Esophagus muscularis mucosa (tissue), 4 donors: ENCODE measurements at regions not wholly inside any gene's neighbourhood (a gene's known extent, or its start where the extent isn't known, plus 50 kb on each side); places are given as distances from the start of the nearest gene placed in this dataset.
"Not testable (repeated sequence)": the region's sequence is repeated elsewhere in the genome, so short reads cannot be mapped to it uniquely, and the experiment has no call there.

Source experiments
- DNase-seq: peaks from one replicate; pipeline ENCODE4 v3.0.0-alpha.2; 2017; ENCODE audit errors: extremely low spot score
- H3K27ac ChIP-seq, 4 donors: fragments of 200-600 bp; sonication (generic); replicated peaks in 1 of 4; 1 replicate in 3 of 4; 2 replicates in 1 of 4; pipeline ENCODE4 v1.5.1; 2016 to 2019; ENCODE audit warnings: mild to moderate bottlenecking in 1 of 4
- H3K27me3 ChIP-seq, 4 donors: fragments of 200-600 bp; sonication (generic); one replicate each; pipeline versions ENCODE4 v1.5.1 to v1.6.0; 2016 to 2019
- H3K36me3 ChIP-seq, 4 donors: fragments of 200-600 bp; sonication (generic); one replicate each; pipeline ENCODE4 v1.5.1; 2016 to 2019
- H3K4me1 ChIP-seq, 4 donors: fragments of 200-600 bp; sonication (generic); one replicate each; pipeline ENCODE4 v1.5.1; 2016 to 2019
- H3K4me3 ChIP-seq, 4 donors: fragments of 200-600 bp; sonication (generic); 1 replicate in 2 of 4; 2 replicates in 2 of 4; pipeline ENCODE4 v1.5.1; 2016 to 2019; ENCODE audit warnings: mild to moderate bottlenecking in 4 of 4, moderate library complexity in 1 of 4
- H3K9me3 ChIP-seq, 4 donors: fragments of 200-600 bp; sonication (generic); 1 replicate in 3 of 4; 2 replicates in 1 of 4; pipeline ENCODE4 v1.5.1; 2016 to 2019
- WGBS: methylation state at CpG from one replicate; pipeline ENCODE4 v1.1.5; 2018; 5-methylcytosine and 5-hydroxymethylcytosine counted together
- intact Hi-C: fragments of 100-400 bp; cut with DNase I; formaldehyde crosslinking; loops from one replicate; pipeline ENCODE4 v1.15.1; 2023

DNA sequence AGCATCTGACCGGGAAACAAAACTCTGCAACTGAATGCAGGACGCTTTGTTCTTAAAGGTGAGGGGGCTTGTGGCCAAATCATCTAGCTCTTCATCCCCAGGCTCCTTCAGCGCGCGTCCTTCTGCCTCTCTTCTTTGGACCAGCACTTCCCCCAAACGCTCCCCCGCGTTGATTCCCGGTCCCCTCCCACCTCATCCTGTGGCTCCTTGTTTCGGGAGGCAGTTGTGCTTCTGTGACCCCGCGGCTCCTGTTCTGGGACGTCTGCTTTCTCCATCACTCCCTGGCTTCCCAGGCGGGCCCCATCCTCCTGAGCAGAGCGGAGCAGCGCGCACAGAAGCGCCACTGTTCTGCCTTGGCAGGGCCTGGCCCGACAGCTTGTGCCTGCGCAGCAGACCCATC is 109.7 kb upstream of the ZNG1E start:
- H3K4me1 ChIP-seq, DNase-seq, H3K9me3 ChIP-seq, H3K4me3 ChIP-seq, H3K36me3 ChIP-seq, intact Hi-C loops, H3K27me3 ChIP-seq, H3K27ac ChIP-seq: not testable (repeated sequence)
- 60% methylated on average over 18 of the region's 20 CpGs for WGBS

GRCh38 chr9:65519018-65519417 is 156.7 kb upstream of the ZNG1E start:
- no CpG with 5 or more reads among the region's 15 CpGs for WGBS
- DNase-seq, intact Hi-C loops: not testable (repeated sequence)

GRCh38 chr9:65514465-65514864 is 161.3 kb upstream of the ZNG1E start:
- WGBS = 90% methylated on average over 12 of the region's 12 CpGs
- H3K27ac ChIP-seq, DNase-seq, H3K27me3 ChIP-seq, H3K36me3 ChIP-seq, intact Hi-C loops, H3K4me1 ChIP-seq, H3K4me3 ChIP-seq, H3K9me3 ChIP-seq: not testable (repeated sequence)

More at GRCh38 chr9:65519018-65519417, 156.7 kb upstream of the ZNG1E start:
- H3K4me3 ChIP-seq, H3K27me3 ChIP-seq, H3K36me3 ChIP-seq, H3K4me1 ChIP-seq, H3K27ac ChIP-seq, H3K9me3 ChIP-seq: not testable (repeated sequence)

DNA sequence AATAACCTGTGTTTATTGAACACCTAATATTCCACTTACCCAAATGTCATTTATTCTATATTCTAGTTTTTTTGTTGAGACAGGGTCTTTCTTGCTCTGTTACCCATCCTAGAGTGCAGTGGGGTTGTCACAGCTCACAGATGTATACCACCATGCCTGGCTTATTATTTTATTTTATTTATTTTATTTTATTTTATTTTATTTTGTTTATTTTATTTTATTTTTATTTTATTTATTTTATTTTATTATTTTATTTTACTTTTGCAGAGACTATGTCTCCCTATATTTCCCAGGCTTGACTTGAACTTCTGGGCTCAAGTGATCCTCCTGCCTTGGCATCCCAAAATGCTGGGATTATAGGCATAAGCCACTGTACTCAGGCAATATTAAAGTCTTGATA is 167.8 kb upstream of the ZNG1E start:
- intact Hi-C loops = not testable (repeated sequence)

DNA sequence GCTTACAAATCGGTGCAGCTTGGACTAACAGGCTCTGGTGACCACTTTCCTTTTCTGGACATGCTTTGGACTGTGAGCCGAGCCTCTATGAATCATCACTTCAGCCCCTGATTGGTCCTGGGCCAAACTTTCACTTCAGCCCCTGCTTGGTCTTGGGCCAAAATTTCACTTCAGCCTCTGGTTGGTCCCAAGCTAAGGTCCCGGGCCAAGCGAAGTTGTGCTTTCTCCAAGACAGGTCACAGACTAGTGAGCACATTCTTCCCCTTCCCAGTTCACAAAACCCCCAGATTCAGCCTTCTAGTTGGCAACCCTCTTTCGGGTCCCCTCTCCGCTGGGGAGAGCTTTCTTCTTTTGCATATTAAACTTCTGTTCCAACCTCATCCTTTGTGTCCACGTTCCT is 171.0 kb upstream of the ZNG1E start:
- H3K27me3 ChIP-seq, H3K36me3 ChIP-seq, H3K9me3 ChIP-seq, DNase-seq, H3K27ac ChIP-seq, intact Hi-C loops, H3K4me1 ChIP-seq, H3K4me3 ChIP-seq: not testable (repeated sequence)
- WGBS = 86% methylated on average over 5 of the region's 7 CpGs

More for the DNA sequence above, 167.8 kb upstream of the ZNG1E start:
- not testable (repeated sequence) for H3K27ac ChIP-seq, H3K4me1 ChIP-seq, H3K4me3 ChIP-seq, DNase-seq, H3K27me3 ChIP-seq, H3K36me3 ChIP-seq, H3K9me3 ChIP-seq

GRCh38 chr9:65503696-65504095 is 172.0 kb upstream of the ZNG1E start:
- DNase-seq, H3K4me1 ChIP-seq, H3K9me3 ChIP-seq, H3K4me3 ChIP-seq, H3K27ac ChIP-seq, H3K36me3 ChIP-seq, H3K27me3 ChIP-seq, intact Hi-C loops: not testable (repeated sequence)
- WGBS = 86% methylated on average over 13 of the region's 16 CpGs

GRCh38 chr9:65482890-65483289 is 192.8 kb upstream of the ZNG1E start:
- H3K4me3 ChIP-seq, H3K4me1 ChIP-seq, DNase-seq, H3K27ac ChIP-seq, H3K36me3 ChIP-seq, H3K27me3 ChIP-seq, H3K9me3 ChIP-seq, intact Hi-C loops: not testable (repeated sequence)
- 84% methylated on average over 13 of the region's 13 CpGs for WGBS

GRCh38 chr9:65481291-65481690 is 194.4 kb upstream of the ZNG1E start:
- H3K27me3 ChIP-seq, H3K36me3 ChIP-seq, H3K9me3 ChIP-seq, intact Hi-C loops, H3K4me3 ChIP-seq, H3K27ac ChIP-seq, DNase-seq, H3K4me1 ChIP-seq: not testable (repeated sequence)
- 84% methylated on average over 4 of the region's 10 CpGs for WGBS

GRCh38 chr9:65474891-65475290 is 189.9 kb upstream of the FOXD4L5 start:
- 82% methylated on average over 6 of the region's 7 CpGs for WGBS
- H3K4me3 ChIP-seq, intact Hi-C loops, H3K27ac ChIP-seq, H3K9me3 ChIP-seq, DNase-seq, H3K36me3 ChIP-seq, H3K4me1 ChIP-seq, H3K27me3 ChIP-seq: not testable (repeated sequence)

DNA sequence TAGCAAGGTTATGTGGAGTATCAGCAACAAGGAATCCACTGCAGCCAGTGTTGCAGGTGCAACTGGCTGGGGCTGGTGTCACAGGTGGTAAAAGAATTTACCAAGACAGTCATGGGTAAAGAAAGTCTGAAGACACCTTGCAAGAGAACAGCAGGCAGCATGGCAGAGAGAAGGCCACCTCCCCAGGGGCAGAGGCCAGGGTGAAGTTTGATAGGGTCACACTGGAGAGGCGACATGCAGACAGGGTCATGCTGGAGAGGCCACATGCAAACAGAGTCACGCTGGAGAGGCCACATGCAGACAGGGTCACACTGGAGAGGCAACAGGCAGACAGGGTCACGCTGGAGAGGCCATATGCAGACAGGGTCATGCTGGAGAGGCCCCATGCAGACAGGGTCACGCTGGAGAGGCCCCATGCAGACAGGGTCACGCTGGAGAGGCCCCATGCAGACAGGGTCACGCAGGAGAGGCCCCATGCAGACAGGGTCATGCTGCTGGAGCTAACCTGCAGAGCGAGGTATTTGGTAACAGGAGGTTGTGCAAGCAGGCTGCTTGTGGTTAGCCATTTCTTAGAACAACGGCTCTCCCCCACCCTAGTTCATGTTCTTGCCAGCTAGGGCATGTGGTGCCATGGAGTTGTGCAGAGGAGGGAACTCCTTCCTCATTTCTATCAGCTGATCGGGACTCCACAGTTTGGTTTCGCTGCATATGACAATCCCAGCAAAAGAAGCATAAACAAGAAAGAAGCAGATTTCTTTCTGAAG is 188.2 kb upstream of the FOXD4L5 start:
- H3K4me3 ChIP-seq, DNase-seq, H3K27me3 ChIP-seq, intact Hi-C loops, H3K4me1 ChIP-seq, H3K36me3 ChIP-seq, H3K9me3 ChIP-seq, H3K27ac ChIP-seq: not testable (repeated sequence)
- WGBS = 62% methylated on average over 8 of the region's 10 CpGs

DNA sequence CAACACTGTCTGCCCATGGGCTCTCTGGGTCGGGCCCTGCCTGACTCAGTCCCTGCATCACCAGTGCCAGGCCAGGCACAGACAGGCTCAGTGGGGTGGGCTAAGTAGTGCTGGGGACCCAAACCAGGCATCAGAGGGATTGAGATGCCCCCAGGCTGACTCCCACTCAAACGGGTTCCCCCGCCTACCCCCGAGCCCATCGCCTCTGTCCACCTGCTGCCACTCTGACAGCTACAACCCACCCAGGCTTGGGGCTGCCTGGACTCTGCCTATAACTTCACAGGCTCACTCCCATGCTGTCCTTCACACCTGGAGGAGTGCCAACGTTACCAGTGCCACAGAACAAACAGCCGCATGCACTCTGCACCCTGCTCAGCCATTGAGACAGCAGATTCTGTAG is 186.1 kb upstream of the FOXD4L5 start:
- H3K36me3 ChIP-seq, H3K4me1 ChIP-seq, H3K4me3 ChIP-seq, H3K9me3 ChIP-seq, DNase-seq, H3K27ac ChIP-seq, H3K27me3 ChIP-seq, intact Hi-C loops: not testable (repeated sequence)
- 72% methylated on average over 5 of the region's 7 CpGs for WGBS

GRCh38 chr9:65466911-65467734 is 182.1 kb upstream of the FOXD4L5 start:
- intact Hi-C loops, H3K27me3 ChIP-seq: not testable (repeated sequence)
- WGBS = 83% methylated on average over 28 of the region's 55 CpGs

More at GRCh38 chr9:65466911-65467734, 182.1 kb upstream of the FOXD4L5 start:
- H3K9me3 ChIP-seq, H3K36me3 ChIP-seq, H3K4me1 ChIP-seq, H3K4me3 ChIP-seq, DNase-seq, H3K27ac ChIP-seq: not testable (repeated sequence)
